AG10803 (cell line): ENCODE measurements at regions not wholly inside any gene's neighbourhood (a gene's known extent, or its start where the extent isn't known, plus 50 kb on each side); places are given as distances from the start of the nearest gene placed in this dataset.

Source experiments
- DNase-seq: peaks from one replicate; pipeline ENCODE4 v3.0.0; 2010; ENCODE audit warnings: low read depth
- H3K4me3 ChIP-seq: 2 replicates; pipeline ENCODE4 v1.5.1; 2011; ENCODE audit warnings: mild to moderate bottlenecking, low read length, control low read depth
- CTCF ChIP-seq: conservative IDR thresholded peaks from 2 replicates; pipeline ENCODE4 v1.5.1; 2011; ENCODE audit warnings: mild to moderate bottlenecking, low read length, control low read depth, inconsistent platforms

- H3K4me3 ChIP-seq = no peak overlapping the region
- DNase-seq = no peak
- no peak for TF ChIP-seq CTCF
Measured at GRCh38 chr7:40935435-40935834, 767.5 kb downstream of the INHBA start.

DNA sequence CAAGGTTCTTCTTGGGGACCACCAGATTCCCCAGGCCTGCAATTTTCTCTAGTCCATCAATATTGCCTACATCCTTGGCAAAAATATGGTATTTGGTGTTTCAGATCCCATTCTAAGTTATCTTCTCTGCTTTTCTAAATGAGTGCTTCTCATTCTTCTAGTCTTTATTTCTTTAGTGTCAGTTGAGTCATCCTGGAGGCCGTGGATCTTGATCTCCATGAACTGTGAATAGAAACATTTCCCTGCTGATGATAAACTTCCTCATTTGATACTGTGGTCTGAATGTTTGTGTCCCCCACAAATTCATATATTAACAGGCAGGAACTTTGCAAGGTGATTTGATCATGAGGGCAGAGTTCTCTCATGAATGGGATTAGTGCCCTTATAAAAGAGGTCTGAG is 779.3 kb downstream of the INHBA start:
- no peak for TF ChIP-seq CTCF
- DNase-seq = no peak
- no peak overlapping the region for H3K4me3 ChIP-seq

- no peak for TF ChIP-seq CTCF
- peak; percentile 88 for DNase-seq
- no peak overlapping the region for H3K4me3 ChIP-seq
Measured at GRCh38 chr7:40922316-40922670, 780.6 kb downstream of the INHBA start.

DNA sequence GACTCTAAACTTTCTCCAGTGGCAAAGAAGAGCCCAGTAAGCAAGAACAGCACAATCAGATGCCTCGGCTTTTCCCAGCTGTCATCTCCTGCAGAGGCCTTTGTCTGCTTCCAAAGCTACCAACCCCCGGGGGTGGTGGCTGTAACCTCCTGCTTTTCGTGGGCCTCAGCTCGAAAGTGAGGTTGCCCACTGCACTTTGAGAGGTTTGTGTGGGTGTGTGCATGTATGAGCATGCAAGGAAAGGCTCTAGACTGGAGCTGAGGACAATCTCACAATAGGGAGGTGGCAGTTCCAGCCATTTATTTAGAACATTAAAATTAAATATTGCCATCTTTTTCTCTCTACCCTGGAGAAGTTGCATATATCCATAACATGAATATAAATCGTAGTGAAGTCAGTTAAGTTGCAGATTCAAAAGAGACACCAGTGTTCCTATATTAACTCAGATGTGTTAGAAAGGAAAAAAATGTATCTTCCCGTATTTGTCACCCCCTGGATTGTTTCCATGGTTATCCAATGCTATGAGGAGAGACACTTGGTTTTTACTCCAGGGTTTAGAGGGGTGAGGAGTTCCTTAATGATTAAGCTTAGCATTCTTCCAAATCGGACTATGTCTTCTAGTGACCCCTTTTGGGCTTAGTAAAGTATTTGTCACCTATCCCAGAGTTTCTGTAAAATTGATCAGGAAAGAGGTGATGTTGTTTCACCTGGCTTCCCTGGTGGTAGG is 781.1 kb downstream of the INHBA start:
- DNase-seq = no peak
- TF ChIP-seq CTCF = no peak
- H3K4me3 ChIP-seq = no peak overlapping the region

- peak; percentile 83 for DNase-seq
- no peak for TF ChIP-seq CTCF
- no peak overlapping the region for H3K4me3 ChIP-seq
Measured at GRCh38 chr7:40918701-40919271, 784.0 kb downstream of the SUGCT start.

GRCh38 chr7:40916813-40917212 is 782.0 kb downstream of the SUGCT start:
- DNase-seq = no peak
- TF ChIP-seq CTCF = no peak
- H3K4me3 ChIP-seq = no peak overlapping the region

DNA sequence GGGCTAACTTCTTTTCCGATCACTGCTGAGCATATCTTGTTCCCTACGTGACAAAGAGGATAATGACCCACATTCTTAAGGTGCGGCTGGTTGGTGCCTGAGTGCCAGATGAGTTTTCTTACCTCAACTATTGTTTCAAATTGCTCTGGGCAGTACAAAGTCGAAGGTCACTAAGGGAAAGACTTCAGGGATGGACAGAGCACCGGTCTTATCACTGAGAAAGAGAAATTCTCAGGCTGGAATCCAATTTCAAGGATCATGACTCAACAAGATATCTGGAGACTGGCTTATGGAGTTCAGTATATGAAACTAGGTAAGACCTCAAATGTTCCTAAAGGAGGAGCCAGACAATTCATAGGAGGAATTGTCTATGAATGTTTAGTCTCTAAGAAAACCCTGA is 780.3 kb downstream of the SUGCT start:
- no peak overlapping the region for H3K4me3 ChIP-seq
- TF ChIP-seq CTCF = no peak

More for the DNA sequence above, 780.3 kb downstream of the SUGCT start:
- no peak for DNase-seq
